ENCODE measurements at regions not wholly inside any gene's neighbourhood (a gene's known extent, or its start where the extent isn't known, plus 50 kb on each side); places are given as distances from the start of the nearest gene placed in this dataset.

GRCh38 chr2:175631245-175631623 is 370.8 kb downstream of the LNPK start:
- no peak overlapping the region for H3K4me3 ChIP-seq (ENCODE audit: low read length)
- H3K9ac ChIP-seq (ENCODE audit: extremely low read depth, low read length, poor library complexity, severe bottlenecking): no peak overlapping the region
- Mint-ChIP-seq H3K27ac (no peak overlapping the region), H3K27me3 (ENCODE audit: insufficient read depth) (no peaks in the 10 kb centered on the region), H3K9me3 (peaks cover 4% of the 10 kb centered on the region), H3K36me3 (ENCODE audit: low read depth) (no peaks in the 10 kb centered on the region), H3K4me1 (peaks cover 12% of the 10 kb centered on the region), H3K4me3 (no peak overlapping the region)
- no peaks in the 10 kb centered on the region for H3K36me3 ChIP-seq (ENCODE audit: control insufficient read depth, insufficient read depth, low read length)
- H3K27me3 ChIP-seq (ENCODE audit: control insufficient read depth, insufficient read depth, low read length, poor library complexity, severe bottlenecking): no peaks in the 10 kb centered on the region
- no peak for TF ChIP-seq CTCF (conservative IDR thresholded peaks at IDR 0.05)
- DNase-seq: no peak
- H3K4me1 ChIP-seq (ENCODE audit: control insufficient read depth, insufficient read depth, low read length): no peaks in the 10 kb centered on the region
- peaks cover 8% of the 10 kb centered on the region for H3K9me3 ChIP-seq (ENCODE audit: control insufficient read depth, low read length)
- no peak overlapping the region for H3K27ac ChIP-seq (ENCODE audit: low read depth, low read length)

- Mint-ChIP-seq H3K4me3 (no peak overlapping the region), H3K36me3 (ENCODE audit: low read depth) (no peaks in the 10 kb centered on the region), H3K4me1 (peaks cover 13% of the 10 kb centered on the region), H3K9me3 (peaks cover 4% of the 10 kb centered on the region), H3K27ac (no peak overlapping the region), H3K27me3 (ENCODE audit: insufficient read depth) (no peaks in the 10 kb centered on the region)
- H3K27ac ChIP-seq (ENCODE audit: low read depth, low read length): no peak overlapping the region
- H3K9me3 ChIP-seq (ENCODE audit: control insufficient read depth, low read length): peaks cover 8% of the 10 kb centered on the region
- no peaks in the 10 kb centered on the region for H3K27me3 ChIP-seq (ENCODE audit: control insufficient read depth, insufficient read depth, low read length, poor library complexity, severe bottlenecking)
- no peak overlapping the region for H3K9ac ChIP-seq (ENCODE audit: extremely low read depth, low read length, poor library complexity, severe bottlenecking)
- TF ChIP-seq CTCF (conservative IDR thresholded peaks at IDR 0.05): no peak
- H3K4me1 ChIP-seq (ENCODE audit: control insufficient read depth, insufficient read depth, low read length): no peaks in the 10 kb centered on the region
- 86 to 87% methylated on average over 6 to 15 of the region's 15 CpGs for WGBS, 2 experiments (ENCODE audit: insufficient coverage in 1 of 2, insufficient read length in 1 of 2)
- no peak overlapping the region for H3K4me3 ChIP-seq (ENCODE audit: low read length)
- no peaks in the 10 kb centered on the region for H3K36me3 ChIP-seq (ENCODE audit: control insufficient read depth, insufficient read depth, low read length)
- DNase-seq: no peak
These were observed 371.5 kb downstream of the LNPK start for GRCh38 chr2:175630280-175631244.

- Histone ChIP-seq H3K9me3 (ENCODE audit: control insufficient read depth, low read length) (peaks cover 8% of the 10 kb centered on the region), H3K9ac (ENCODE audit: extremely low read depth, low read length, poor library complexity, severe bottlenecking) (no peak overlapping the region), H3K4me3 (ENCODE audit: low read length) (no peak overlapping the region), H3K4me1 (ENCODE audit: control insufficient read depth, insufficient read depth, low read length) (no peaks in the 10 kb centered on the region), H3K27ac (ENCODE audit: low read depth, low read length) (no peak overlapping the region), H3K36me3 (ENCODE audit: control insufficient read depth, insufficient read depth, low read length) (no peaks in the 10 kb centered on the region), H3K27me3 (ENCODE audit: control insufficient read depth, insufficient read depth, low read length, poor library complexity, severe bottlenecking) (no peaks in the 10 kb centered on the region)
- TF ChIP-seq CTCF (conservative IDR thresholded peaks at IDR 0.05): no peak
- no peak overlapping the region for H3K4me3 Mint-ChIP-seq
- peaks cover 19% of the 10 kb centered on the region for H3K4me1 Mint-ChIP-seq
- no peaks in the 10 kb centered on the region for H3K36me3 Mint-ChIP-seq (ENCODE audit: low read depth)
- no peak for DNase-seq
- no peak overlapping the region for H3K27ac Mint-ChIP-seq
- H3K27me3 Mint-ChIP-seq (ENCODE audit: insufficient read depth): no peaks in the 10 kb centered on the region
- H3K9me3 Mint-ChIP-seq: peaks cover 4% of the 10 kb centered on the region
These were observed 373.8 kb downstream of the LNPK start for GRCh38 chr2:175628243-175628642.

Data from endodermal cell (in vitro differentiated cells).